ENCODE measurements at regions not wholly inside any gene's neighbourhood (a gene's known extent, or its start where the extent isn't known, plus 50 kb on each side); places are given as distances from the start of the nearest gene placed in this dataset.

DNA sequence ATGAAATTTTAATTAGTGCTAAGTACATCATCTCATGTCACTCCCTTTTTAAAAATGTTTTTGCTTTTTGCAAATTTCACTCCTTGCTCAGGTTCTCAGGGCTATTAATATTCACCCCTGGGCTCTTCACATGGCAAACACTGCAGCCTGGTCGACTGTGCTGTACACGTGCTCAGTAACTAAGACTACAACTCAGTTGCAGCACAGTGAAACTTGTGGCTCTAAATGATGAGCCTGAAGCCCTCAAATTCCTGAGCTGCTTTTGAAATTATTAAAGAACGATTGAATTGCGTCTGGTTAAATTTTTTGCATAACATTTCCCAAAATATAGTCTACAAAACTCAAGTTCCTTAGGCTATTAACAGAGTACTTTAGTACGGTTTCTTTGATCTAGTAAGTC, 159.3 kb upstream of the C2CD4B start:
- H3K4me3 ChIP-seq (ENCODE audit: control insufficient read depth in 2 of 3, extremely low read depth in 1 of 3, insufficient read depth in 2 of 3, low read depth in 1 of 3, low read length in 3 of 3), result no peak overlapping the region
- H3K79me2 ChIP-seq (ENCODE audit: control insufficient read depth, insufficient read depth, low read length), result no peaks in the 10 kb centered on the region
- no peak for TF ChIP-seq EZH2 (IDR thresholded peaks at IDR 0.05; ENCODE audit: low read length)
- TF ChIP-seq, protein P1, sequence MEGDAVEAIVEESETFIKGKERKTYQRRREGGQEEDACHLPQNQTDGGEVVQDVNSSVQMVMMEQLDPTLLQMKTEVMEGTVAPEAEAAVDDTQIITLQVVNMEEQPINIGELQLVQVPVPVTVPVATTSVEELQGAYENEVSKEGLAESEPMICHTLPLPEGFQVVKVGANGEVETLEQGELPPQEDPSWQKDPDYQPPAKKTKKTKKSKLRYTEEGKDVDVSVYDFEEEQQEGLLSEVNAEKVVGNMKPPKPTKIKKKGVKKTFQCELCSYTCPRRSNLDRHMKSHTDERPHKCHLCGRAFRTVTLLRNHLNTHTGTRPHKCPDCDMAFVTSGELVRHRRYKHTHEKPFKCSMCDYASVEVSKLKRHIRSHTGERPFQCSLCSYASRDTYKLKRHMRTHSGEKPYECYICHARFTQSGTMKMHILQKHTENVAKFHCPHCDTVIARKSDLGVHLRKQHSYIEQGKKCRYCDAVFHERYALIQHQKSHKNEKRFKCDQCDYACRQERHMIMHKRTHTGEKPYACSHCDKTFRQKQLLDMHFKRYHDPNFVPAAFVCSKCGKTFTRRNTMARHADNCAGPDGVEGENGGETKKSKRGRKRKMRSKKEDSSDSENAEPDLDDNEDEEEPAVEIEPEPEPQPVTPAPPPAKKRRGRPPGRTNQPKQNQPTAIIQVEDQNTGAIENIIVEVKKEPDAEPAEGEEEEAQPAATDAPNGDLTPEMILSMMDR (optimal IDR thresholded peaks at IDR 0.05 in 1 of 3, IDR thresholded peaks at IDR 0.05 in 1 of 3, conservative IDR thresholded peaks at IDR 0.05 in 1 of 3; ENCODE audit: extremely low read depth in 1 of 3, insufficient read depth in 2 of 3, low read length in 3 of 3), result no peak
- no peak overlapping the region for H3K4me2 ChIP-seq (ENCODE audit: control insufficient read depth, extremely low read depth, insufficient read depth, low read depth, low read length)
- H3K27ac ChIP-seq (ENCODE audit: control insufficient read depth, insufficient read depth, low read length), result no peak overlapping the region
- no peak for FAIRE-seq
- dilution Hi-C loops (cut with MboI; ENCODE audit: extremely low pct_ligation_motif_present, low sequenced_read_pairs), result no loop called here
- H3K27me3 ChIP-seq (ENCODE audit: control insufficient read depth, extremely low read depth, insufficient read depth, low read length), result peaks cover 11% of the 10 kb centered on the region
- H2AFZ ChIP-seq (ENCODE audit: control insufficient read depth, low read length), result no peak overlapping the region
- H3K36me3 ChIP-seq (ENCODE audit: control insufficient read depth in 2 of 2, extremely low read depth in 1 of 2, insufficient read depth in 2 of 2, low read length in 2 of 2), result no peaks in the 10 kb centered on the region
- no peaks in the 10 kb centered on the region for H3K4me1 ChIP-seq (ENCODE audit: control insufficient read depth, extremely low read depth, insufficient read depth, low read length)
- H3K9me3 ChIP-seq (ENCODE audit: control insufficient read depth, low read depth, low read length), result no peaks in the 10 kb centered on the region
- no peak overlapping the region for H3K9ac ChIP-seq (ENCODE audit: control insufficient read depth, extremely low read depth, insufficient read depth, low read length)
- DNase-seq (ENCODE audit: low read depth, low spot score), result no peak
- no peaks in the 10 kb centered on the region for H3K9me1 ChIP-seq (ENCODE audit: control insufficient read depth, extremely low read depth, insufficient read depth, low read length)
- no peaks in the 10 kb centered on the region for H4K20me1 ChIP-seq (ENCODE audit: control insufficient read depth, extremely low read depth, insufficient read depth, low read length)

GRCh38 chr15:62325597-62325996, 160.5 kb upstream of the C2CD4B start:
- no peak for FAIRE-seq
- no peaks in the 10 kb centered on the region for H4K20me1 ChIP-seq (ENCODE audit: control insufficient read depth, extremely low read depth, insufficient read depth, low read length)
- H3K79me2 ChIP-seq (ENCODE audit: control insufficient read depth, insufficient read depth, low read length), result no peaks in the 10 kb centered on the region
- dilution Hi-C loops (cut with MboI; ENCODE audit: extremely low pct_ligation_motif_present, low sequenced_read_pairs), result no loop called here
- H3K4me2 ChIP-seq (ENCODE audit: control insufficient read depth, extremely low read depth, insufficient read depth, low read depth, low read length), result no peak overlapping the region
- no peak for DNase-seq (ENCODE audit: low read depth, low spot score)
- H2AFZ ChIP-seq (ENCODE audit: control insufficient read depth, low read length), result no peak overlapping the region
- TF ChIP-seq, protein P1 (optimal IDR thresholded peaks at IDR 0.05 in 1 of 3, IDR thresholded peaks at IDR 0.05 in 1 of 3, conservative IDR thresholded peaks at IDR 0.05 in 1 of 3; ENCODE audit: extremely low read depth in 1 of 3, insufficient read depth in 2 of 3, low read length in 3 of 3), result no peak
- TF ChIP-seq EZH2 (IDR thresholded peaks at IDR 0.05; ENCODE audit: low read length), result no peak
- H3K4me1 ChIP-seq (ENCODE audit: control insufficient read depth, extremely low read depth, insufficient read depth, low read length), result no peaks in the 10 kb centered on the region
- no peak overlapping the region for H3K9ac ChIP-seq (ENCODE audit: control insufficient read depth, extremely low read depth, insufficient read depth, low read length)
- no peak overlapping the region for H3K27ac ChIP-seq (ENCODE audit: control insufficient read depth, insufficient read depth, low read length)
- no peaks in the 10 kb centered on the region for H3K9me3 ChIP-seq (ENCODE audit: control insufficient read depth, low read depth, low read length)
- H3K27me3 ChIP-seq (ENCODE audit: control insufficient read depth, extremely low read depth, insufficient read depth, low read length), result peaks cover 11% of the 10 kb centered on the region
- no peak overlapping the region for H3K4me3 ChIP-seq (ENCODE audit: control insufficient read depth in 2 of 3, extremely low read depth in 1 of 3, insufficient read depth in 2 of 3, low read depth in 1 of 3, low read length in 3 of 3)
- no peaks in the 10 kb centered on the region for H3K36me3 ChIP-seq (ENCODE audit: control insufficient read depth in 2 of 2, extremely low read depth in 1 of 2, insufficient read depth in 2 of 2, low read length in 2 of 2)
- no peaks in the 10 kb centered on the region for H3K9me1 ChIP-seq (ENCODE audit: control insufficient read depth, extremely low read depth, insufficient read depth, low read length)

Measured in keratinocyte (primary cell).